ENCODE measurements at regions not wholly inside any gene's neighbourhood (a gene's known extent, or its start where the extent isn't known, plus 50 kb on each side); places are given as distances from the start of the nearest gene placed in this dataset.

- H3K27me3 ChIP-seq (ENCODE audit: insufficient read depth in 3 of 3, low read length in 2 of 3), result peaks cover 0 to 4% (median 3%) of the 10 kb centered on the region in 3 donors
- ATAC-seq, result no peak
- H3K27ac ChIP-seq, result no peak overlapping the region
- no peaks in the 10 kb centered on the region for H3K4me1 ChIP-seq
- no peak for TF ChIP-seq CTCF (IDR thresholded peaks at IDR 0.05)
- intact Hi-C loops (cut with DNase I), result no loop called here
- no peak for DNase-seq
- H3K4me3 ChIP-seq, result no peak overlapping the region
- 37 to 41% (median 40%) methylated on average over 4 of the region's 4 CpGs for WGBS, 3 donors
- no peaks in the 10 kb centered on the region for H3K36me3 ChIP-seq (ENCODE audit: insufficient read depth in 1 of 2, low read depth in 1 of 2)
- no peaks in the 10 kb centered on the region for H3K9me3 ChIP-seq
Measured at GRCh38 chr17:11001651-11002050, 163.8 kb upstream of the PIRT start.

- TF ChIP-seq CTCF (IDR thresholded peaks at IDR 0.05), result no peak
- Histone ChIP-seq H3K36me3 (ENCODE audit: insufficient read depth in 1 of 2, low read depth in 1 of 2) (no peaks in the 10 kb centered on the region), H3K4me1 (no peaks in the 10 kb centered on the region), H3K27ac (no peak overlapping the region), H3K4me3 (no peak overlapping the region), H3K27me3 (ENCODE audit: insufficient read depth in 3 of 3, low read length in 2 of 3) (peaks cover 0 to 4% (median 3%) of the 10 kb centered on the region in 3 donors), H3K9me3 (no peaks in the 10 kb centered on the region)
- ATAC-seq, result no peak
- DNase-seq, result no peak
- intact Hi-C loops (cut with DNase I), result no loop called here
- 53 to 77% (median 71%) methylated on average over 2 of the region's 2 CpGs for WGBS, 3 donors
Measured at GRCh38 chr17:10999484-10999883, 161.6 kb upstream of the PIRT start.

- TF ChIP-seq CTCF (IDR thresholded peaks at IDR 0.05), result no peak
- Histone ChIP-seq H3K9me3 (no peaks in the 10 kb centered on the region), H3K27me3 (ENCODE audit: insufficient read depth in 3 of 3, low read length in 2 of 3) (no peaks in the 10 kb centered on the region), H3K36me3 (ENCODE audit: insufficient read depth in 1 of 2, low read depth in 1 of 2) (no peaks in the 10 kb centered on the region), H3K4me3 (no peak overlapping the region), H3K4me1 (no peaks in the 10 kb centered on the region), H3K27ac (no peak overlapping the region)
- intact Hi-C loops (cut with DNase I), result no loop called here
- DNase-seq, result peak in 1 of 2 donors; percentile 58
- ATAC-seq, result no peak
- 47 to 60% (median 53%) methylated on average over 7 of the region's 7 CpGs for WGBS, 3 donors
Measured at GRCh38 chr17:10993126-10993525, 155.2 kb upstream of the PIRT start.

- Histone ChIP-seq H3K4me1 (no peaks in the 10 kb centered on the region), H3K27me3 (ENCODE audit: insufficient read depth in 3 of 3, low read length in 2 of 3) (no peaks in the 10 kb centered on the region), H3K4me3 (no peak overlapping the region), H3K36me3 (ENCODE audit: insufficient read depth in 1 of 2, low read depth in 1 of 2) (no peaks in the 10 kb centered on the region), H3K27ac (no peak overlapping the region), H3K9me3 (no peaks in the 10 kb centered on the region)
- 33 to 35% (median 35%) methylated on average over 10 of the region's 10 CpGs for WGBS, 3 donors
- intact Hi-C loops (cut with DNase I), result no loop called here
- peak in 1 of 2 donors; percentile 66 for DNase-seq
- ATAC-seq, result peak in 1 of 4 donors; percentile 30
- TF ChIP-seq CTCF (IDR thresholded peaks at IDR 0.05), result no peak
Measured at GRCh38 chr17:10992106-10992880, 154.4 kb upstream of the PIRT start.

GRCh38 chr17:10987786-10988185 is 149.9 kb upstream of the PIRT start:
- H3K27ac ChIP-seq, result no peak overlapping the region
- H3K4me1 ChIP-seq, result no peaks in the 10 kb centered on the region
- intact Hi-C loops (cut with DNase I), result no loop called here
- no peaks in the 10 kb centered on the region for H3K9me3 ChIP-seq
- no peak for TF ChIP-seq CTCF (IDR thresholded peaks at IDR 0.05)
- H3K4me3 ChIP-seq, result no peak overlapping the region
- no peaks in the 10 kb centered on the region for H3K36me3 ChIP-seq (ENCODE audit: insufficient read depth in 1 of 2, low read depth in 1 of 2)
- DNase-seq (no peak), ATAC-seq (no peak)
- no peaks in the 10 kb centered on the region for H3K27me3 ChIP-seq (ENCODE audit: insufficient read depth in 3 of 3, low read length in 2 of 3)
- WGBS, 3 donors, result 84 to 85% (median 85%) methylated on average over 5 of the region's 5 CpGs
